ENCODE measurements at regions not wholly inside any gene's neighbourhood (a gene's known extent, or its start where the extent isn't known, plus 50 kb on each side); places are given as distances from the start of the nearest gene placed in this dataset.

DNA sequence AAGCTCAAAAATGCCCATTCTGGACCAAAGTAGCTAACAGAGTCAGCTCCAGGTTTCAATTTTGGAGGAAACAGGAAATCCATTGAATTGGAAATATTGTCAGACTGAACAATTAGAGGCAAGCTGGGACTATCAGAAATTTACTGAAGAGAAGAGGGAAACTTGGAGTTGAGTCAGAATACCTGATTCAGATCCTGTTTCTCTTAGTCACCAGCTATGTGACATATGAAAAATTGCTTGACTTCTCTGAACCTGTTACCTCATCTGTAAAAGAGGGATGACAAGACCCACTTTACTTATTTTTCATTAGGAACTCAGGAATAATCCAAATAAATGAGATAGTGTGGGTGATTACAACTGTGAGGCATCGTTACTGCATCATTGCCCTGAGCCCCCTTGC is 148.9 kb upstream of the CADM1 start:
- TF ChIP-seq, protein P1, sequence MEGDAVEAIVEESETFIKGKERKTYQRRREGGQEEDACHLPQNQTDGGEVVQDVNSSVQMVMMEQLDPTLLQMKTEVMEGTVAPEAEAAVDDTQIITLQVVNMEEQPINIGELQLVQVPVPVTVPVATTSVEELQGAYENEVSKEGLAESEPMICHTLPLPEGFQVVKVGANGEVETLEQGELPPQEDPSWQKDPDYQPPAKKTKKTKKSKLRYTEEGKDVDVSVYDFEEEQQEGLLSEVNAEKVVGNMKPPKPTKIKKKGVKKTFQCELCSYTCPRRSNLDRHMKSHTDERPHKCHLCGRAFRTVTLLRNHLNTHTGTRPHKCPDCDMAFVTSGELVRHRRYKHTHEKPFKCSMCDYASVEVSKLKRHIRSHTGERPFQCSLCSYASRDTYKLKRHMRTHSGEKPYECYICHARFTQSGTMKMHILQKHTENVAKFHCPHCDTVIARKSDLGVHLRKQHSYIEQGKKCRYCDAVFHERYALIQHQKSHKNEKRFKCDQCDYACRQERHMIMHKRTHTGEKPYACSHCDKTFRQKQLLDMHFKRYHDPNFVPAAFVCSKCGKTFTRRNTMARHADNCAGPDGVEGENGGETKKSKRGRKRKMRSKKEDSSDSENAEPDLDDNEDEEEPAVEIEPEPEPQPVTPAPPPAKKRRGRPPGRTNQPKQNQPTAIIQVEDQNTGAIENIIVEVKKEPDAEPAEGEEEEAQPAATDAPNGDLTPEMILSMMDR (IDR thresholded peaks at IDR 0.05) = no peak
- TF ChIP-seq EZH2phosphoT487 (IDR thresholded peaks at IDR 0.05) = no peak
